ENCODE measurements at regions not wholly inside any gene's neighbourhood (a gene's known extent, or its start where the extent isn't known, plus 50 kb on each side); places are given as distances from the start of the nearest gene placed in this dataset.

DNA sequence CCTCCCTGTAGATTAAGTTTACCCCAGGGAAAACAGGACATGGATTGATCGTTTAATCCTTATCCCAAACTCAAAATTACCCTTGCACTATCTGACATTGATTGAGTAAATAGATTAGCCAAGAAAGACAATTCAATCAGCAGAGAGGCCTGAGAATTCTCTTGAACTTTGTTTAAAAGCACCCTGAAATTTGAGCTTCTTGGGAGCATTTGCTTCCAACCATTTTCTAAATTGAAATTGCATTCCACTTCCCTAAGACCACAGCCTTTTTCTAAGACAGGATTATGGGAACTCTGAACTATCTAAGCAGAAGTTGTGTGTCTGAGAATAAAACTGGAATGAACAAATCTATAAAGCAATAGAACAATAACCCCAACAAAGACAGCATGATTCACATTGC is 76.6 kb upstream of the TNRC6A start:
- no peaks in the 10 kb centered on the region for H3K36me3 ChIP-seq (ENCODE audit: control insufficient read depth in 2 of 2, extremely low read depth in 1 of 2, insufficient read depth in 2 of 2, low read length in 2 of 2)
- no peak for DNase-seq (ENCODE audit: low read depth, low spot score)
- H3K9me1 ChIP-seq (replicated peaks; ENCODE audit: control insufficient read depth, extremely low read depth, insufficient read depth, low read length), result no peaks in the 10 kb centered on the region
- no peaks in the 10 kb centered on the region for H3K27me3 ChIP-seq (ENCODE audit: control insufficient read depth in 2 of 2, insufficient read depth in 2 of 2, low read length in 2 of 2)
- TF ChIP-seq, protein P1, sequence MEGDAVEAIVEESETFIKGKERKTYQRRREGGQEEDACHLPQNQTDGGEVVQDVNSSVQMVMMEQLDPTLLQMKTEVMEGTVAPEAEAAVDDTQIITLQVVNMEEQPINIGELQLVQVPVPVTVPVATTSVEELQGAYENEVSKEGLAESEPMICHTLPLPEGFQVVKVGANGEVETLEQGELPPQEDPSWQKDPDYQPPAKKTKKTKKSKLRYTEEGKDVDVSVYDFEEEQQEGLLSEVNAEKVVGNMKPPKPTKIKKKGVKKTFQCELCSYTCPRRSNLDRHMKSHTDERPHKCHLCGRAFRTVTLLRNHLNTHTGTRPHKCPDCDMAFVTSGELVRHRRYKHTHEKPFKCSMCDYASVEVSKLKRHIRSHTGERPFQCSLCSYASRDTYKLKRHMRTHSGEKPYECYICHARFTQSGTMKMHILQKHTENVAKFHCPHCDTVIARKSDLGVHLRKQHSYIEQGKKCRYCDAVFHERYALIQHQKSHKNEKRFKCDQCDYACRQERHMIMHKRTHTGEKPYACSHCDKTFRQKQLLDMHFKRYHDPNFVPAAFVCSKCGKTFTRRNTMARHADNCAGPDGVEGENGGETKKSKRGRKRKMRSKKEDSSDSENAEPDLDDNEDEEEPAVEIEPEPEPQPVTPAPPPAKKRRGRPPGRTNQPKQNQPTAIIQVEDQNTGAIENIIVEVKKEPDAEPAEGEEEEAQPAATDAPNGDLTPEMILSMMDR (IDR thresholded peaks at IDR 0.05; ENCODE audit: extremely low read depth in 1 of 2, insufficient read depth in 1 of 2, low read depth in 1 of 2, low read length in 2 of 2), result no peak
- TF ChIP-seq JUN (IDR thresholded peaks at IDR 0.05; ENCODE audit: borderline replicate concordance, insufficient read depth, insufficient read length, low read depth) (no peak), FOS (IDR thresholded peaks at IDR 0.05; ENCODE audit: borderline replicate concordance, insufficient read depth, low read length) (no peak), GATA2 (IDR thresholded peaks at IDR 0.05; ENCODE audit: insufficient read depth, insufficient read length, low read depth, low read length) (no peak), EZH2 (IDR thresholded peaks at IDR 0.05; ENCODE audit: borderline replicate concordance, low read depth, low read length, severe bottlenecking) (no peak), POLR2A (IDR thresholded peaks at IDR 0.05; ENCODE audit: low read depth, low read length) (no peak), MYC (IDR thresholded peaks at IDR 0.05; ENCODE audit: low read depth, low read length) (no peak), POLR2AphosphoS5 (IDR thresholded peaks at IDR 0.05; ENCODE audit: insufficient read depth, low read depth, low read length) (no peak)
- TF ChIP-seq, protein P2, sequence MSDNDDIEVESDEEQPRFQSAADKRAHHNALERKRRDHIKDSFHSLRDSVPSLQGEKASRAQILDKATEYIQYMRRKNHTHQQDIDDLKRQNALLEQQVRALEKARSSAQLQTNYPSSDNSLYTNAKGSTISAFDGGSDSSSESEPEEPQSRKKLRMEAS (IDR thresholded peaks at IDR 0.05; ENCODE audit: insufficient read depth, insufficient read length), result no peak
- no TSS peak for BruUV-seq (replicated peaks)
- no peak overlapping the region for H3K4me3 ChIP-seq (replicated peaks in 1 of 3; ENCODE audit: insufficient read depth in 1 of 3, low read depth in 1 of 3, low read length in 3 of 3)
- no peaks in the 10 kb centered on the region for H3K79me2 ChIP-seq (ENCODE audit: control insufficient read depth, insufficient read depth, low read length)
- no peaks in the 10 kb centered on the region for H4K20me1 ChIP-seq (replicated peaks; ENCODE audit: control insufficient read depth, extremely low read depth, insufficient read depth, low read length)
- no peak overlapping the region for H3K27ac ChIP-seq (ENCODE audit: insufficient read depth, low read depth, low read length)
- CTCF ChIA-PET, result interaction anchor here (0.6 kb wide), 1 partner anchor 10 kb away, joined by 3 read pairs; no protein-coding TSS in a partner anchor
- no peak overlapping the region for H2AFZ ChIP-seq (ENCODE audit: low read depth, low read length)
- intact Hi-C loops (cut with micrococcal nuclease), result no loop called here
- no peaks in the 10 kb centered on the region for H3K4me1 ChIP-seq (ENCODE audit: control insufficient read depth, extremely low read depth, insufficient read depth, low read length)
- FAIRE-seq, result no peak
- POLR2A ChIA-PET, result no interaction called here
- H3K9ac ChIP-seq (replicated peaks; ENCODE audit: extremely low read depth, insufficient read depth, low read length), result no peak overlapping the region
- dilution Hi-C loops (cut with MboI; ENCODE audit: extremely low pct_ligation_motif_present, low sequenced_read_pairs), result no loop called here
- no peaks in the 10 kb centered on the region for H3K9me3 ChIP-seq (replicated peaks; ENCODE audit: control insufficient read depth, insufficient read depth, low read length)
- no peak overlapping the region for H3K4me2 ChIP-seq (ENCODE audit: insufficient read depth, low read length)
